ENCODE measurements at regions not wholly inside any gene's neighbourhood (a gene's known extent, or its start where the extent isn't known, plus 50 kb on each side); places are given as distances from the start of the nearest gene placed in this dataset.

- TF ChIP-seq EZH2phosphoT487 (IDR thresholded peaks at IDR 0.05; ENCODE audit: low read depth, severe bottlenecking, unreplicated experiment) (no peak), CTCF (IDR thresholded peaks at IDR 0.05; ENCODE audit: poor library complexity) (no peak), EZH2 (IDR thresholded peaks at IDR 0.05; ENCODE audit: borderline replicate concordance) (no peak)
- no peak overlapping the region for H3K4me2 ChIP-seq
- peak overlapping the region; percentile 57 for H3K27ac ChIP-seq
- WGBS (ENCODE audit: low lambda C conversion rate, missing lambda C conversion rate), result 81% methylated on average over 2 of the region's 2 CpGs
- DNase-seq (ENCODE audit: low spot score), result no peak
- H3K36me3 ChIP-seq (replicated peaks; ENCODE audit: insufficient read depth, low read depth), result no peaks in the 10 kb centered on the region
- H3K27me3 ChIP-seq, result no peaks in the 10 kb centered on the region
- no peak overlapping the region for H2AFZ ChIP-seq
- no peaks in the 10 kb centered on the region for H3K9me2 ChIP-seq (replicated peaks; ENCODE audit: insufficient read depth)
- no peaks in the 10 kb centered on the region for H3K9me3 ChIP-seq (ENCODE audit: low read depth)
- H3K79me2 ChIP-seq, result no peaks in the 10 kb centered on the region
- H3K4me1 ChIP-seq (ENCODE audit: insufficient read depth), result no peaks in the 10 kb centered on the region
- H4K20me1 ChIP-seq (ENCODE audit: insufficient read depth, poor library complexity, severe bottlenecking), result no peaks in the 10 kb centered on the region
- no peak overlapping the region for H3K4me3 ChIP-seq
Observed at GRCh38 chrX:150203248-150203645, 159.9 kb upstream of the MAMLD1 start.

- TF ChIP-seq CTCF (IDR thresholded peaks at IDR 0.05; ENCODE audit: poor library complexity), result no peak
- no peak for TF ChIP-seq EZH2 (IDR thresholded peaks at IDR 0.05; ENCODE audit: borderline replicate concordance)
- Histone ChIP-seq H3K36me3 (replicated peaks; ENCODE audit: insufficient read depth, low read depth) (no peaks in the 10 kb centered on the region), H4K20me1 (ENCODE audit: insufficient read depth, poor library complexity, severe bottlenecking) (no peaks in the 10 kb centered on the region), H3K4me3 (no peak overlapping the region), H3K27ac (no peak overlapping the region), H3K4me1 (ENCODE audit: insufficient read depth) (no peaks in the 10 kb centered on the region), H2AFZ (no peak overlapping the region), H3K79me2 (no peaks in the 10 kb centered on the region), H3K9me2 (replicated peaks; ENCODE audit: insufficient read depth) (no peaks in the 10 kb centered on the region), H3K27me3 (no peaks in the 10 kb centered on the region), H3K4me2 (no peak overlapping the region), H3K9me3 (ENCODE audit: low read depth) (no peaks in the 10 kb centered on the region)
- DNase-seq (ENCODE audit: low spot score), result no peak
- 69% methylated on average over 2 of the region's 2 CpGs for WGBS (ENCODE audit: low lambda C conversion rate, missing lambda C conversion rate)
Observed at GRCh38 chrX:150205011-150205410, 158.1 kb upstream of the MAMLD1 start.

GRCh38 chrX:150207733-150208132 lies 155.4 kb upstream of the MAMLD1 start:
- Histone ChIP-seq H3K27ac (no peak overlapping the region), H3K4me1 (ENCODE audit: insufficient read depth) (no peaks in the 10 kb centered on the region), H3K9me3 (ENCODE audit: low read depth) (no peaks in the 10 kb centered on the region), H2AFZ (no peak overlapping the region), H3K36me3 (replicated peaks; ENCODE audit: insufficient read depth, low read depth) (no peaks in the 10 kb centered on the region), H3K9me2 (replicated peaks; ENCODE audit: insufficient read depth) (no peaks in the 10 kb centered on the region), H4K20me1 (ENCODE audit: insufficient read depth, poor library complexity, severe bottlenecking) (no peaks in the 10 kb centered on the region), H3K4me2 (no peak overlapping the region), H3K4me3 (no peak overlapping the region), H3K27me3 (no peaks in the 10 kb centered on the region), H3K79me2 (no peaks in the 10 kb centered on the region)
- WGBS (ENCODE audit: low lambda C conversion rate, missing lambda C conversion rate), result 87% methylated on average over 1 of the region's 1 CpG
- TF ChIP-seq CTCF (IDR thresholded peaks at IDR 0.05; ENCODE audit: poor library complexity) (no peak), EZH2 (IDR thresholded peaks at IDR 0.05; ENCODE audit: borderline replicate concordance) (no peak), EZH2phosphoT487 (IDR thresholded peaks at IDR 0.05; ENCODE audit: low read depth, severe bottlenecking, unreplicated experiment) (no peak)
- no peak for DNase-seq (ENCODE audit: low spot score)

GRCh38 chrX:150211988-150212387 lies 151.1 kb upstream of the MAMLD1 start:
- Histone ChIP-seq H3K79me2 (no peaks in the 10 kb centered on the region), H3K27me3 (no peaks in the 10 kb centered on the region), H4K20me1 (ENCODE audit: insufficient read depth, poor library complexity, severe bottlenecking) (no peaks in the 10 kb centered on the region), H3K9me2 (replicated peaks; ENCODE audit: insufficient read depth) (no peaks in the 10 kb centered on the region), H3K4me2 (no peak overlapping the region), H3K36me3 (replicated peaks; ENCODE audit: insufficient read depth, low read depth) (no peaks in the 10 kb centered on the region), H3K4me3 (no peak overlapping the region), H3K4me1 (ENCODE audit: insufficient read depth) (no peaks in the 10 kb centered on the region), H3K9me3 (ENCODE audit: low read depth) (no peaks in the 10 kb centered on the region), H2AFZ (no peak overlapping the region), H3K27ac (no peak overlapping the region)
- 81% methylated on average over 6 of the region's 6 CpGs for WGBS (ENCODE audit: low lambda C conversion rate, missing lambda C conversion rate)
- DNase-seq (ENCODE audit: low spot score), result no peak
- TF ChIP-seq EZH2 (IDR thresholded peaks at IDR 0.05; ENCODE audit: borderline replicate concordance) (no peak), CTCF (IDR thresholded peaks at IDR 0.05; ENCODE audit: poor library complexity) (no peak)
